HUES6 (cell line): ENCODE measurements at regions not wholly inside any gene's neighbourhood (a gene's known extent, or its start where the extent isn't known, plus 50 kb on each side); places are given as distances from the start of the nearest gene placed in this dataset.
A peak's percentile ranks its signal among the peaks of the same experiment; 100 is the strongest.
"Not testable (repeated sequence)": the region's sequence is repeated elsewhere in the genome, so short reads cannot be mapped to it uniquely, and the experiment has no call there.

Experiments used
- H3K27ac ChIP-seq: 2 replicates; pipeline ENCODE4 v1.7.0; 2013; ENCODE audit warnings: low read depth, mild to moderate bottlenecking, low read length, inconsistent platforms
- H3K27me3 ChIP-seq: 2 replicates; pipeline ENCODE4 v1.6.1; 2013; ENCODE audit warnings: low read length; ENCODE audit not compliant: control insufficient read depth, insufficient read depth
- H3K36me3 ChIP-seq: 2 replicates; pipeline ENCODE4 v1.6.1; 2013; ENCODE audit warnings: low read length; ENCODE audit not compliant: control insufficient read depth, insufficient read depth
- H3K4me1 ChIP-seq: 2 replicates; pipeline ENCODE4 v1.6.1; 2013; ENCODE audit warnings: low read length; ENCODE audit not compliant: control insufficient read depth, insufficient read depth
- H3K4me3 ChIP-seq: 2 replicates; pipeline ENCODE4 v1.5.1; 2013; ENCODE audit warnings: low read depth, low read length
- H3K9ac ChIP-seq: one replicate; pipeline ENCODE4 v1.6.1; 2013; ENCODE audit warnings: mild to moderate bottlenecking, low read length
- H3K9me3 ChIP-seq: 2 replicates; pipeline ENCODE4 v1.6.1; 2013; ENCODE audit warnings: low read depth, low read length; ENCODE audit not compliant: control insufficient read depth, insufficient read depth

DNA sequence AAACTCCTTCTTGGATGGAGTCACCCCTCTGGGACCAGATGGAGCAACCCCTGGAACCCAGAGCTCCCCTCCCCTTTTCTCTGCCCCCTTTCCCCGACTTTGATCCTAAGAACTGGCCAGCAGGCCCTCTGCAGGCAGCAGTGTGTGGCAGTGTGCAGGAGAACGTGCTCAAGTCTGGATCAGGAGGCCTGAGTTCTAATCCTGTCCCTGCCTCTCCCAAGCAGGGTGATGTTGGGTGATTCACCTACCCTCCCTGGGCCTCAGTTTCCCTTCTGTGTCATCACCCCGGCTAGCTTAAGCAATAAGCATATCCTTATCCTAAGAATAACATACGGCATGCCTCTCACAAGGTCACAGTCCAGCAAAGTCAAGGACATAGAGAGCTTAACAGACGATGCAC lies 67.6 kb downstream of the C9orf50 start:
- H3K36me3 ChIP-seq: no peaks in the 10 kb centered on the region
- H3K27me3 ChIP-seq: peaks cover 22% of the 10 kb centered on the region
- no peaks in the 10 kb centered on the region for H3K9me3 ChIP-seq
- no peak overlapping the region for H3K27ac ChIP-seq
- H3K4me3 ChIP-seq: no peak overlapping the region
- H3K4me1 ChIP-seq: peaks cover 43% of the 10 kb centered on the region
- H3K9ac ChIP-seq: no peak overlapping the region

DNA sequence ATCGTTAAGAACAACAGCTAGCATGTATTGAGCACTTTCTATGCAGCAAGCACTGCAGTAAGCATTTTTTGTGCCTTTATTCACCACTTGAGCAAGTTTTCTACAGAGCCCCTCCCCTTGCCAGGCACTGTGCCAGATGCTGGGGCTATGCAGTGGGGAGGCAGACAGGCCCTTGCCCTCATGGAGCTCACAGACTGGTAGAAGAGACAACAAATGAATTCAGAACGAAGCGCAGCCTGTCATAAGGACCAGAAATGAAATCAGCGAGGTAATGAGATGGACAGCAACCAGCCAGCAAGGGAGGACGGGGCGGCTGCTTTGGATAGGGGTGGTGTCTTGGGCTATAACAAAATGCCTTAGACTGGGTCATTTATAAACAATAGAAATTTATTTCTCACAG lies 68.8 kb downstream of the C9orf50 start:
- Histone ChIP-seq H3K9ac (no peak overlapping the region), H3K27ac (no peak overlapping the region), H3K4me1 (peaks cover 33% of the 10 kb centered on the region), H3K27me3 (peaks cover 22% of the 10 kb centered on the region), H3K4me3 (no peak overlapping the region), H3K9me3 (no peaks in the 10 kb centered on the region), H3K36me3 (no peaks in the 10 kb centered on the region)

DNA sequence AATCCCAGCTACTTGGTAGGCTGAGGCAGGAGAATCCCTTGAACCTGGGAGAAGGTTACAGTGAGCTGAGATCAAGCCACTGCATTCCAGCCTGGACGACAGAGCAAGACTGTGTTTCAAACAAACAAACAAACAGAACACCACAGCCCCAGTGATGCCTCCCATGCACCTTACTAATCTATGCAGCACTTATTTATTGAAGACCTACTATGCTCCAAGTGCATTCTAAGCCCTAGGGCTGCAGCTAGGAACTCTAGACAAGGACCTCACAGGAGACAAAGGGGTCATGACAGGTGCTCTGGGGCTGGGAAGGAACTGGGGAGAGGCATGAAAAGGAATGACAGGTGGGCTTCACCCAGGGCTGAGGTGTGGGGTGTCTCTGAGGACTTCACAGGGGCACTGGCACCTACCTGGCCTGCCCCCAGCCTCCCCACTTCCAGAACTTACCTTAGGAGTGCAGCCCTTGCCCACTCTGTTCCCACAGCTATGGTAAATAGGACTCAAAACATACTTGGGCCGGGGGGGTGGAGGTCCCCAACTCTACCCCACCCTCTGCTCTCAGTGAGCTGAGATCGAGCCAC lies 69.4 kb downstream of the C9orf50 start:
- peaks cover 28% of the 10 kb centered on the region for H3K4me1 ChIP-seq

DNA sequence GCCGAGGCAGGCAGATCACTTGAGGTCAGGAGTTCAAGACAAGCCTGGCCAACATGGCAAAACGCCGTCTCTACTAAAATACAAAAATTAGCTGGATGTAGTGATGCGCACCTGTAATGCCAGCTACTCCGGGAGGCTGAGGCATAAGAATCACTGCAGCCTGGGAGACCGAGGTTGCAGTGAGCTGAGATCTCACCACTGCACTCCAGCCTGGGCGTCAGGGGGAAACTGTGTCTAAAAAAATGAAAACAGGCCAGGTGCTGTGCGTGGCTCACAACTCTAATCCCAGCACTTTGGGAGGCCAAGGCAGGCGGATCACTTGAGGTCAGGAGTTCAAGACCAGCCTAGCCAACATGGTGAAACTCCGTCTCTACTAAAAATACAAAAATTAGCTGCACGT lies 69.9 kb downstream of the C9orf50 start:
- H3K9me3 ChIP-seq, H3K4me3 ChIP-seq, H3K36me3 ChIP-seq, H3K27ac ChIP-seq, H3K9ac ChIP-seq: not testable (repeated sequence)
- H3K4me1 ChIP-seq: peaks cover 23% of the 10 kb centered on the region
- H3K27me3 ChIP-seq: peaks cover 22% of the 10 kb centered on the region

More for the DNA sequence above, 69.4 kb downstream of the C9orf50 start:
- Histone ChIP-seq H3K27ac (no peak overlapping the region), H3K27me3 (peaks cover 22% of the 10 kb centered on the region), H3K36me3 (no peaks in the 10 kb centered on the region), H3K4me3 (no peak overlapping the region), H3K9ac (no peak overlapping the region), H3K9me3 (no peaks in the 10 kb centered on the region)

DNA sequence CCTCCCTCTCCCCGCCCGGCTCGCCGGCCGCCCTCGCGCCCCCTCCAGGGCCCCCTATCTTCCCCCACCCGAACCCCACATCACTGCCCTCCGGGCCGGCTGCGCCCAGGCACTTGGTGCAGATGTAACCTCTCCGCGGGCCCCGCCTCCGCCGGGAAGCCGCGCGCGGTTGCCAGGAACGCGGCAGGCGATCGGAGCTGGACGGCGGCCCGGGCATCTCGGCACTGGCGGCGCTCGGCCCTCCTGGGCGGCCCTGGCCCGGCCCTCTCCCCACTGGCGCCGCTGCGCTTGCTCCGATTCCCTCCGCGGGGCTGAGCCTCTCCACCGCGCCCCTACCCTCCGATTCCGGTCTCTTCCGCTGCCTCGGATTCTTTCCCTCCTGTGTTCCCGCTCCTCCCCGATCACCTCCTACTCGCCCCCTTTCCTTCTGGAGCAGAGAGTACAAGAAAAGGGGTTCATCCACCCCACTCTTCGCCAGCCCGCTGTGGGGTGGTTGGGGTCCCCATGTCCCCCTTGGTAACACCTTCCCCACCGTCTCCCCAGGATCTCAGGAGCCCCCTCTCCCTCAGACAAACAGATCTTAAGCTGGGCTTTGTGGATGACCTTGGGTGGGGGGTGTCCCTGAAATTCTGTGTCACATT lies 70.6 kb downstream of the C9orf50 start:
- Histone ChIP-seq H3K4me3 (peak overlapping the region; percentile 65), H3K36me3 (no peaks in the 10 kb centered on the region), H3K4me1 (peaks cover 16% of the 10 kb centered on the region; the same call in 1 of the 2 replicates), H3K27me3 (peaks cover 22% of the 10 kb centered on the region), H3K9me3 (no peaks in the 10 kb centered on the region), H3K27ac (no peak overlapping the region; the same call in 1 of the 2 replicates), H3K9ac (peak overlapping the region; percentile 75)

DNA sequence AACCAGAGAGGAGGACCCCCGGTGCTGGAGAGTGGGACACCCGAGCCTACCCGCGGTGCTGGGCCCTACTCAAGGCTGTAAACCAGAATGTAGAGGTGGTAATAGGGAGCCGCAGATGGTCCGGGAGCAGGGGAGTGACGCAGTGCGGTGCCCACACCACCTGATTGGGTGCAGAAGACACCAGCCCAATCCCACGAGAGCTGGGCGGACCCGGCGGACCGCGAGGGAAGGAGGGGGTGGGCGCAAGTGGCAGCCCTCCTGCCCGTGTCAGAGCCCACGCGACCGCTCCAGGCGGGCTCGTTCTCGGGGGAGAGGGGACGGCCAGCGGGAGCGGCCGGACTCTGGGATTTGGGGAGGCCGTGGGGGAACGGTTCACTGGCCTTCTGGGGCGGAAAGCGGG lies 71.2 kb downstream of the C9orf50 start:
- no peaks in the 10 kb centered on the region for H3K36me3 ChIP-seq
- H3K9me3 ChIP-seq: no peaks in the 10 kb centered on the region
- H3K4me3 ChIP-seq: peak overlapping the region; percentile 65
- H3K27me3 ChIP-seq: peaks cover 22% of the 10 kb centered on the region
- no peak overlapping the region for H3K9ac ChIP-seq
- no peak overlapping the region for H3K27ac ChIP-seq
- peaks cover 16% of the 10 kb centered on the region; the same call in 1 of the 2 replicates for H3K4me1 ChIP-seq

DNA sequence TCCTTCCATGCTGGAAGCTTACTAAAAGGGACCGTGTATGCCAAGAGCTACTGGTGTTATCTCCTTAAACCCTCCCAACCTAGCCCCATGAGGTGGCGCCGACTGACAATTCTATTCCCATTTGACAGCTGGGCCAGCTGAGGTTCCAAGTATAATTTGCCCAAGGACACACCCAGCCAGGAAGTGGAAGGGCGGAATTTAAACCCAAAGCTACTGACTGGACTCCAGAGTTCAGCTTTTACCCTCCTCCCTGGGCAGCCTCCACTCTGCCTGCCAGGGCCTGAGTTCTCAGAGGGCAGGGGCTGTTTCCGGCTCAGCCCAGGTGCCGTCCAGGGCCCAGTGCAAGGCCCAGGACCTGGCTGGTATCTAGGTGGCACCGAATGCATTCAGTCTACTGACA lies 71.8 kb downstream of the C9orf50 start:
- Histone ChIP-seq H3K27me3 (peaks cover 22% of the 10 kb centered on the region), H3K27ac (no peak overlapping the region), H3K9ac (no peak overlapping the region), H3K36me3 (no peaks in the 10 kb centered on the region), H3K4me3 (no peak overlapping the region), H3K9me3 (no peaks in the 10 kb centered on the region), H3K4me1 (peaks cover 16% of the 10 kb centered on the region; the same call in 1 of the 2 replicates)

DNA sequence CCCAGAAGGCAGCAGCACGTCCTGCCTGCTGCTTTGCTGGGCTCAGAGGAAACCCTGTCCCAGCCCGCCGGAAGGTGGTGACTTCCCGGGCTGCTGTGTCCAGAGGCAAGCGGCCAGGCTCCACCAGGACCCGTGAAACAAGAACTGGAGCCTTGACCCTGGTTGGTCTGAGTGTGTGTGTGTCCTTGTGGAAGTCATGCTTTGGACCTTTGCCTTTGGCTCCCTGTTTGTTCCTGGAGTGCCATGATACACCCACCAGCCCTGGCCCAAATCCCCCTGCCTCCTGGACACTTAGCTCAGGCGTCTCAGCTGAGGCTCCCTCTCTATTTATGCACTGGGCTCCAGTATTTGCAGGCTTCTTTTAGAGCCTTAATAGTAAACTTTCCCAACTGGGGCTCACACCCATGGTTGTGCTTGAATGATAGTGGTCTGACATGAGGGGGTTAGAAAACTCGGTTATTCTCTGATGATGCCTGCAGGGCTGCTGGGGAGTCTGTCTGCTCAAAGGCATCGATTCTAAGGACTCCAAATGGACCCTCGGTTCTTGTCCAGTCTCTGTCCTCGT lies 72.2 kb downstream of the C9orf50 start:
- no peak overlapping the region for H3K27ac ChIP-seq
- H3K36me3 ChIP-seq: no peaks in the 10 kb centered on the region
- H3K27me3 ChIP-seq: peaks cover 22% of the 10 kb centered on the region
- no peak overlapping the region for H3K9ac ChIP-seq
- H3K4me1 ChIP-seq: peaks cover 16% of the 10 kb centered on the region; the same call in 1 of the 2 replicates
- H3K9me3 ChIP-seq: no peaks in the 10 kb centered on the region
- no peak overlapping the region for H3K4me3 ChIP-seq

DNA sequence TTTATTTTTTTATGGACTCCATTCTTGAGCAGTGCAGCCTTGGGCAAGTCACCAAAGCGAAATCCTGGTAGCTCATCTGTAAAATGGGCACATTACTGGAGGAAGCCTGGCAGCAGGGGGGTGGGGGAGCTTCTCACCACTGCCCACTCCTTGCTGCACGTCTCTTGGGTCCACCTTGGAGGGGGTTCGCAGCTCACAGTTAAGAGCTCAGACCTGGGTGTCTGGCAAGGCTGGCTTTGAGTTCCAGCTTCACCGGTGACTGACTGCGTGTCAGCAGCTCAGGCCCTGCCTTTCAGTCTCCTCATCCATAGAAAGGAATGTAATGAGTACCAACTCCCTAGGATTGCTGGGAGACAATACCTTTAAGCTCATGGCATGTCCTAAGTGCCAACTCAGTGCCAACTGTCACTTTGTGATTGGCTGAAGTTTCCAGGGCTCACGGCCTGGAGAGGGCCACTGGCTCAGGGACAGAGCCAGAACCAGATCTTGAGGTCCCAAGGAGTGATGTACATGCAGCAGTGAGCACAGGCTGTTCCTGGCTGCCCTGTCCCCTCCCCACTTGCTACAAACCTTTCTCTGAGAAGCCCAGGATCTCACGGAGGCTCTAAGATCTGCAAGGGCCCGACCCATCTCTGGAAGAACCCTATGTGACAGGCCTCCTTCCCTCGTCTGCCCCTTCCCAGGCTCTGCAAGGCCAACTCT lies 72.9 kb downstream of the C9orf50 start:
- H3K4me1 ChIP-seq: peaks cover 16% of the 10 kb centered on the region; the same call in 1 of the 2 replicates
- H3K9me3 ChIP-seq: no peaks in the 10 kb centered on the region
- no peak overlapping the region for H3K27ac ChIP-seq
- no peak overlapping the region for H3K4me3 ChIP-seq
- peaks cover 22% of the 10 kb centered on the region for H3K27me3 ChIP-seq
- no peaks in the 10 kb centered on the region for H3K36me3 ChIP-seq
- no peak overlapping the region for H3K9ac ChIP-seq

DNA sequence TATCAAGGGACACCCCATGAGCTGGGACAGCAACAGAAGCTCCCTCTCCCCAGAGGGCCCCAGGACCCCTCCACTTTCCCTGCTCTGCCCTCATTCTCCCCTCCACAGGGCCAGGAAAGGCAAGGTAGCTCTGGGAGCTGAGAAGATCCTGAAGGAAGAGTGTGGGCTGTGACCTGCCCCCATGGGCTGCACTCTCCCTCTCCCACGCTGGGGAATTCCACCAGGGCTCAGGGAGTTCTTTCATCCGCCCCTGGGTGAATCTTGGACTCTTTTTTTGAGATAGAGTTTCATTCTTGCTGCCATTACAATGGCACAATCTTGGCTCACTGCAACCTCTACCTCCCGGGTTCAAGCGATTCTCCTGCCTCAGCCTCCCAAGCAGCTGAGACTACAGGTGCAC lies 73.8 kb downstream of the C9orf50 start:
- H3K36me3 ChIP-seq: no peaks in the 10 kb centered on the region
- H3K27ac ChIP-seq: no peak overlapping the region
- H3K4me3 ChIP-seq: no peak overlapping the region
- peaks cover 22% of the 10 kb centered on the region for H3K27me3 ChIP-seq
- H3K9me3 ChIP-seq: no peaks in the 10 kb centered on the region
- peaks cover 16% of the 10 kb centered on the region; the same call in 1 of the 2 replicates for H3K4me1 ChIP-seq
- H3K9ac ChIP-seq: no peak overlapping the region

DNA sequence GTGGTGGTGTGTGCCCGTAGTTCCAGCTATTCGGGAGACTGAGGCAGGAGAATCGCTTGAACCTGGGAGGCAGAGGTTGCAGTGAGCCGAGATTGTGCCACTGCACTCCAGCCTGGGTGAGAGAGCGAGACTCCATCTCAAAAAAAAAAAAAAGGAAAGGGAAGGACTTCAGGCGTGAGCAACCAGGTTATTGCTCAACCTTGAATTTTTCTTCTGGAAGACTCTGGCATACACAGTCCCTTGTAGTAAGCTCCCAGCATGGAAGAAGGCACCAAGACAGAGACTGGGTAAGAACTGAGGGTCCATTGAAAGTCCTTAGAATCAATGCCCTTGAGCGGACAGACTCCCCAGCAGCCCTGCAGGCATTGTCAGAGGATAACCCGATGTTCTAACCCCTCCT lies 75.0 kb downstream of the C9orf50 start:
- not testable (repeated sequence) for H3K27ac ChIP-seq, H3K9me3 ChIP-seq, H3K36me3 ChIP-seq, H3K9ac ChIP-seq, H3K4me3 ChIP-seq
- Histone ChIP-seq H3K4me1 (peaks cover 16% of the 10 kb centered on the region; the same call in 1 of the 2 replicates), H3K27me3 (peaks cover 13% of the 10 kb centered on the region)
